Loucy (cell line): ENCODE measurements at regions not wholly inside any gene's neighbourhood (a gene's known extent, or its start where the extent isn't known, plus 50 kb on each side); places are given as distances from the start of the nearest gene placed in this dataset.

Experiments used
- CTCF ChIP-seq: fragments of 200-600 bp; sonication (generic); conservative IDR thresholded peaks from 2 replicates; pipeline ENCODE4 v1.5.1; 2014; ENCODE audit warnings: mild to moderate bottlenecking, antibody characterized with exemption, low read length
- EZH2phosphoT487 ChIP-seq: fragments of 200-600 bp; IDR thresholded peaks from 2 replicates; pipeline ENCODE4 v1.6.1; 2018; ENCODE audit warnings: antibody characterized with exemption, mild to moderate bottlenecking, moderate library complexity, borderline replicate concordance

DNA sequence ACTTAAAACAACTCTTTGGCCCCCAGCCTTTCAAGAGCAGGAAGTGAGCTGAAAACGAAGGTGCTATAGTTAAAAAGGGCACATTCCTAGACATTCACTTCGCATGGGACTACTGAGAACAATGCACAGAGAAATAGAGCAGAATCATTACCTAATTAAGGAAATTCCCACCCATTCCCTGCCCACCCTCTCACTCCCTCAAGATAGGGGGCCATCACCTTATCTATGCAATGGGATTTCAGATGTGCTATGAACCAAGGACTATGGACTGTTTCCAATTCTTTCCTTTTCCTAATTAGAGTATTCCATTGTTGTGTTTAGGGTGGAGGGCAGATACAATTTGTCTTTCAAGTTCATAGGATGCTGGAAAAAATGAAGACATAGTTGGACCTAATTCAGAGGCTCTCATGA lies 476.8 kb downstream of the CETN3 start:
- no peak for TF ChIP-seq CTCF
- TF ChIP-seq EZH2phosphoT487 = no peak
